ENCODE measurements at regions not wholly inside any gene's neighbourhood (a gene's known extent, or its start where the extent isn't known, plus 50 kb on each side); places are given as distances from the start of the nearest gene placed in this dataset.
"Not testable (repeated sequence)": the region's sequence is repeated elsewhere in the genome, so short reads cannot be mapped to it uniquely, and the experiment has no call there.

DNA sequence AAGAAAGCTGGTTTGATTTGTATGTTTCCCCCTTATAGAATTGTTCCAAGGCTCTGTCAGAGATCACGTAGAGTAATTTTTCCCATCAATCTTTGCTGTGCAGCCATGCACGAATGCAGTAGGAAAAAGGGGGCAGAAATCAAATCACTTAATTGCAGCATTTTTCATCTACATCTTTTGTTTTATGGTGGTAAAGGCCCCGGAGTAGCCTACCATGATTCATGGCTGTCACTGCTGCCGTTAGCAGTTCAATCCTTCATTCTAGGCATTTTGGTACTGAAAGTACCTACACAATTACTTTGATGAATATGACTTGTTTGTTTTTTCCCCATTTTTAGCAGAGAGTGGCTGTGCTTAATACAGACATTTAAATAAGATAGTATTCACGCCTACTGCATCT lies 631.9 kb upstream of the MMS22L start:
- DNase-seq (ENCODE audit: low spot score): no peak

DNA sequence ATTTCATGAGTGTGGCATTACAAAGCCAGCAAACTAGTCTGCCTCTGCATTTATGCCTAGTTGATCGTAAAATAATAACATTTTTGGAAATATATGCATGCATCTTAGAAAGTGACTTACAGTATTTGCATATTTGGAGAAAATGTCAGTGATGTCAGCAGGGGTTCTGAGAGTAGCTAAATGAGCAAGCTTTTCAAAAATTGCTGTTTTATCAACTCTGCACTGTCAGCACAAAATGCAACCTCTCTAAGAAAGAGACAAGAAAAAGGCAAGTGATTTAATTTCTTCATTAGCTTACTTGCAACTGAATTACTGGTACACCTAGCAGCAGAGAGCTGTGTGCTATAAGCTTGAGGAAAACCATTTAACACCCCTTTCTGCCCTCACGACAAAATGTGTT lies 632.5 kb upstream of the MMS22L start:
- no peak for DNase-seq (ENCODE audit: low spot score)

DNA sequence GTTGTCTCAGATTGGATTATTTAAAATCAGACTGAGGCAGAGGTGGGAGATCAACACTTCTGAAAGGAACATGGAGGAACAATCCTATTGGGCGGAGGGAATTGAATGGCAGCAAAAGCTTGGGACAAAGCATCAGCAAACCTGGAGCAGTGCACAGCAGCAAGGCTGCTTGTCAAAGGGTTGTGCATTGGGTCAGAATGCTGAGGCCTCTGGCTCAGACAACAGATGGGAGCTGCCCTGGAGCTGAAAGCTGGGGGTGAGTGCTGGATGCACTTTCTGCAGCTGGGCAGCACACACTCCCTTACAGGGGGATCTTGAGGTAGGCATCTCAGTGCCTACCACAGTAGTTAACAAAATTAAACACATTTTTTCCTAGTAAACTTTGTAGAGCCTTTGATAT lies 634.4 kb upstream of the MMS22L start:
- DNase-seq (ENCODE audit: low spot score): no peak

DNA sequence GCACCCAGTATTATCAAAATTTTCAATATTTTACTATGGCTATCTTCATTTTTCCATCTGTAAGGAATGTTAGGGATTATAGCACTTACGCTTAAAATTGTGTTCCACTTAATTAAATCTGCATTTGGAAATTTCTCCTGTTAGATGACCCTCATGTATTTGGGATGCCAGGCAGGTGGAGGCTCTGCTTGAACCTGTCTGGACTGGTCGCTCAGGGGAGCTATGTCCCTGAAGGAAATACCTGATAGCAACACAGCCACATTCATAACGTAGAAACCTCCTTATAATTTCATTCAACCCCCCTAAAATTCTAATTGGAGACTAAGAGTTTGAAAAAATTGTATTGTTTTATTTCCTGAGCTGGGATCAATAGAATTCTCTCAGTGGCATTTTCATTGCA lies 636.0 kb upstream of the MMS22L start:
- DNase-seq (ENCODE audit: low spot score): no peak

DNA sequence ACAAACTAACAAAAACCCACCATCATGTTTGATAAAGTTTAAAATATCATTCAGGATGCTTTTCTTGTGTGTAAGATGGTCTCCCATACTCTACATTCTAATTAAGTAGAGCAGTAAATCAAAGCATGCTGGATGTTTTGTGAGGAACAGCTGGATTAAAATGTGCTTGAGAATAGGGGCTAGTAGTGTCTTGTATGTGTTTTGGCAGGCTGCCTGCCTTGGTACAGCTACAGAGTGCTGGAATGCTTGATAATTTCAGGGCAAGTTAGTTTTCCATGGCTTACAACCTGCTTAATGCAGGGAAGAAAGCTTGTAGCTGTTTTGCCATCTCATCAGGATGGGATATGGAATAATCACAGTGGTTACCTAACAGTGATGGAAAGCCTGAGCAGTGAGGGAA lies 636.6 kb upstream of the MMS22L start:
- DNase-seq (ENCODE audit: low spot score): no peak

DNA sequence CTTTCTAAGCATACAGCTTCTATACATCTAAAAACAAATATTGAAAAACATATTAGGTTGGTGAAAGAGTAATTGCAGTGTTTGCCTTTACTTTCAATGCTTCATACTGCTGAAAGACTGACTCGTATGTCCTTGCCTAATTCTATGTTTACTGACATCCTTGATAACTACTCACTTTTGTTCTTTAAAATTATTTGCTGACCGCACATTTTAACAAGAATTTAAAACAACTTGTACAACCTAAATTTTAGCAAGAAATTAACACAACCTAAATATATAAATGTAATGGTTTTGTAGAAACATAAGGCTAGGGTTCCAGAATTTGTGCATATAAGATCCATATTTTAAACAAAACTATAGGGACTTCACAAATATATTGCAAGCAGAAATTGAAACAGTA lies 640.2 kb upstream of the MMS22L start:
- no peak for DNase-seq (ENCODE audit: low spot score)

DNA sequence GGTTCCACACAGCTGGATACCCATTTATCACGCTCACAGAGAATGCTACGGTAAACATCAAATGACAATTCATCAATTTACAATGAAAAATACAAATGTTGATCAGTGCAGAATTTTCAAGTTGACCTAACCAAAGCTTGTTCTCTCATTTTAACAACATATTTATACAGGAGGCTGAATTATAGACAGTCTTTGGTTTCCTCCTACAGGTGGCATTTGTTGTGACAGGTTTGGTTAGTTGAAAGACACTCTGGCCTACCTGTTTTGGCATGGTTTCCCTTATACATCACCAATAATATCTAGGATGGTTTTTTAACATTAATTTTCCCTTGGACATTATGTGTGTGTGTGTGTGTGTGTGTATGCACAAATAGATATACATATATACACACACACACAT lies 642.5 kb upstream of the MMS22L start:
- DNase-seq (ENCODE audit: low spot score): no peak

DNA sequence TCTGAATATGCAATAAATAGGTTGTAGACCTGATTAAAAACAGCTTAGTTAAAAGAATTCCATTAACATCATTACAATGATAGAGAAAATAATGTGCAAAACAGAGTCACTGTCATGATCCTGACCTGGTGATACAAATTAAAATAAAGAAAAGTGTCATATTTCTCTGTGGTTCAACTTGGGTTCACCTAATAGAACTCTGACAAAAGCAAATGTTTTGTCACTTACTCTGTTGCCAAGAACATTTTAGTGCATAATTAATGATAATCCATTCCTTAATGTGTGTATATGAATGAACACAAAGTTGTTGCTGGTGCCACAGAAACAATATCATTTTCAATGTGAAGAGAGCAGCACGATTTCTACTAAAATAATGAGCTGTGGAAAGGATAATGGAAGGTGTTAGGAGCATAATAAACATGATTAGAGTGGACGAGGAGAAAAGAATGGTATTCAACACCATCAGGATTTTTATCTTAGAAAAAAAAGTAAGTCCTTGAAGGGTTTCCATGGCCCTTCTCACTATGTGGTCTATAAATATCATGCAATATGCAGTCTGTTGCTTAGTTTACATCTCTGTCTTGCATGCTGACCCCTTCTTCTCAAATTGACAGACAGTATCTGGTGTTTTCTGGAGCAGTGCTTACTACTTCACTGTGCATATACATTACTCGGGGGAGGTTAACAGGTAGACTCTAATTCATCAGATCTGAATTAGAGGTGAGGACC lies 656.6 kb upstream of the MMS22L start:
- DNase-seq (ENCODE audit: low spot score): no peak

DNA sequence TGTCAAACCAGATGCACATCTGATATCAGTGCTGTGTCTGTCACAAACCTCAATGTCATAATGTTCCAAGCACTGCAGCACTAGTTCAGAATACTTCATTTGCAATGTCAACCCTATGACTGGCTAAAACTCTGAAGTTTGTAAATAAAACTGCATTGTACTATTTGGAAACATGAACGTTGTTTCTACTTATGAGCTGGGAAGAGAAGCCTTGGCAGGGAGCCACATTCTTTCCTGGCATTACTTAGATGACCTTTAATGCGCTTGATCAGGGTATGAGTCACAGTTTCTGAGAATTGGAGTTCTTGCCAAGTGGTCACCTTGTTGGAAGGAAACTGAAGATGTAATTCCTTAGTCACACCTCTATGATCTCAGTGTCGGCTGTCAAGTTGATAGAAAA lies 664.8 kb upstream of the MMS22L start:
- peak; percentile 93 for DNase-seq (ENCODE audit: low spot score)

DNA sequence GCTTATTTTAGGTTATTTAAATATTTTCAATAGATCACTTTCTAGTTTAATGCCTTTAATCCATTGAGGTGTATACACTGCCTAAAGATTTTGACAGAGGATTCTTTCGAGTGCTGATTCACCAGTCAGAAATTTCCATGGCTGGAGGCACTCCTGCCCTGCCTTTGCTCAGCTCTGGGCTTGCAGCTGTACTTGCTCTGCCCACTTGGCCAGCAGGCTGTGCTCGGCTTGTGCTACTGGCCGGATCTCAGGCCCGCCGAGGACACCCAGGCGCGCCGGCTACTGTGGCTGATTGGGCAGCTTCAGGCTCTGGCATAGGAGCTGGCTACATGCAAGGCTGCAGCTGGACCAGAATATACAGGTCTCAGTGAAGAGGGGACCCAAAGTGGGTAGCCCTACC lies 675.1 kb upstream of the MMS22L start:
- peak; percentile 67 for DNase-seq (ENCODE audit: low spot score)

DNA sequence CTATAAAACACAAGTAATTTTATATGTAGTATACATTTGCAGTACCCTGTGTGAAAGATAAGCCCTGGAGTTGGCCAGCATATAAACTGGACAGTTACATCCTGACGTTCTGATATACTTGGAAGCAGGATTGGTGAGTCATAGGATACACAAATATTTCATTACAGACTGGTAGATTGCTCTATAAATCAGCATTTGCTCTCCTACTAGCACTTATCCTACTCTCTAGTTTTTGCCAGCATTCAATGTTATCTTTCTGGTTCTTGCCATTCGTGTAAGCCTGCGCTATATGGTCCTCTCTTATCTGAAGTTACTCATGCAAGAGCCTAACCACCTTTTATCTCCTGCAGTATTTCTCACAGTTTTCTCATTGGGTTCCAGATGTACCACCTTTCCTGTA lies 680.2 kb upstream of the MMS22L start:
- DNase-seq (ENCODE audit: low spot score): peak; percentile 72

DNA sequence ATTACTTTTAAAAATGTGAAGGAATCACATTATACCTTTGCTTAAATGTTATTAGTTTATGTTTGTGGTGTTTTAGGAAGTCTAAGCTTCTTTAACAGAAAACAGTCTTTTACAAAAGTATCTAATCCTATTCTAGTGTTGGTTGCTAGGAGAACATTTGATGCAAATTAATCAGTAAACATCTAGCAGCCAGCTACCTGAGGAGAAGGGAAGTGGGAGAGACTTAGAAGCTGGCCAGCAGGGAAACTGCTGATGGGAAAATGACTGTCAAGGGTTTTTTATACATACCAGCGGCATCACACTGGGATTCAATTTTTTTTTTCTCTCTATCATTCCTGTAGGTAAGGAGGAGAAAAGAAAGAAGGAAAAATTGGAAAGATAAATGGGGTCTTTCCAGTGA lies 686.0 kb upstream of the MMS22L start:
- no peak for DNase-seq (ENCODE audit: low spot score)

DNA sequence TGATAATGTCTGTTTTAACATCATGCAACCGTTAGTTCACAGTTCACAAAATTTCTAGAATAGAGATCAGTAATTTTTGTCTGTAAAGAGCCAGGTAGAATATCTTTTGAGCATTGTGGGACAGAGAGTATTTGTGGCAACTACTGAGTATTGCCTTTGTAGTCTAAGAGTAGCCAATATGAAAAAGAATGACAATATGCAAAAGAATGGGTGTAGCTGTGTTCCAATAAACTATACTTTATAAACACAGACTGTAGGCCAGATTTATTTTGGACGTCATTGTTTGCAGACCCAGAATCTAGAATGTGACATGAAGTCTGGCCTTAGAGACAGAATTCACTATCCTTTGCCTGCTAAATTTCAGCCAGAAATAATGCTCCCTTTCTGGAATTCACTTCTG lies 694.1 kb upstream of the MMS22L start:
- DNase-seq (ENCODE audit: low spot score): no peak

DNA sequence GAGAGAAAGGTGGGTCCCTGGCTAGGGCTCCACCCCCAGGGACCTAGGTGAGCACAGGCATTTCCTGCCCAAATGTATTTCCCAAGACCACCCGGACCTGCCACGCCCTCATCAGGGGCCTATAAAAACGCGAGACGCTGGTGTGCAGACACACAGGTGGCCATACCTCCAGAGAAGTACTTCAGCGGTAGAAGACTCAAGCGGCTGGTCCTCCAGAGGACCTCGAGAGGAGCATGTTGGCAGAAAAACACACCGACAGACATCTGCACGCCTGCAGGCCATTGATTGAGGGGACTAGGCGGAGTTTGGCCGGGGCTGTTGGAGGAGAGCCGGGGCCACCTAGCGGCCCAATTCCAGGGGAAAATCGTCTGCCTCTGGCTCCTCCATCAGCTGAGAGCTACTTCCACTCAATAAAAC lies 695.8 kb upstream of the MMS22L start:
- peak; percentile 47 for DNase-seq (ENCODE audit: low spot score)

DNA sequence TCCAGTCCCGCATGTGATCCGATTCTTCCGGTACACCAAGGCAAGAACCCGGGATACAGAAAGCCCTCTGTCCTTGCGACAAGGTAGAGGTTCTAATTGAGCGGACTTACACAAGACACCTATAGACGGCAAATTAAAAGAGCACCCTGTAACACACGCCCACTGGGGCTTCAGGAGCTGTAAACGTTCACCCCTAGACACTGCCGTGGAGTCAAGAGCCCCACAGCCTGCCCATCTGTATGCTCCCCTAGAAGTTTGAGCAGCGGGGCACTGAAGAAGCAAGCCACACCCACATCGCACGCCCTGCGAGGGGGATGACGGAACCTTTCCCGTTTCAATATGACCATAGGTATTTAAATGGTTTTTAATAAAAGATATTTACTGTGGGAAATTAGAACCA lies 696.3 kb upstream of the MMS22L start:
- DNase-seq (ENCODE audit: low spot score): not testable (repeated sequence)

DNA sequence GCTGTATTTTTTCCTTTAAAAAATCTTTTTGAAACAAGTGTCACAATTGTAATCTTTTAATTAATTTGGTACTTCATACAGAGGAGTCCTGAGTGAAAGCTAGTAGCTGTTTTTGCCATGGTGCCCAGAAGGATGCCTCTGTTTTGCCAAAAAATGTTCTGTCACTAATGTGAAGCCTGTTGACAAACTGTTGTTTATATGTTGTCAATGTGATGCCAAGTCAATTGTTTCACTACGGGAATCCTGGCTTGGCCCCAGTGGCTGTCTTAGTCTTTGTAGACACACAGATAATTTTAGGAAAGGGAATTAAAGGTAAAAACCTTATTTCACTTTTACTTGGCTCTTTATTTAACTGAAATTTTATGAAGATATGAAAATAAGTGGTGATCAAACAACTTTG lies 706.4 kb upstream of the MMS22L start:
- no peak for DNase-seq (ENCODE audit: low spot score)

DNA sequence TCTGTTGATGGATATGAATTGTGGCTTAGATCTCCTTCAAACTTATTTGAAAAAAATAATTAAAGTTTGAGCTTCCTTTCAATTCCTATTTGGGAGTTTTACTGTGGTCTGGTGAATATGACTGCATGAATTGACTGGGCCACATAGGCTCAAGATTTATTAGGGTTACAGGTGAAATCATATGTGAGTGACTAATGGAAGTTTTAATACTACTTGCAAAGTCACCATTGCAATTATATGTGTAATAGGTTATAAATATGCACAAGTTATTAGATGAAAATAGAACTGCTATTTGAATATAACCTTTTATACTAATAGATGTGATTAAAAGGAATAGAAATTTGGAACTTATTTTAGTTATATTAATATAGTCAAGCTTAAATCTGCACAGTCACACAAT lies 712.1 kb upstream of the MMS22L start:
- no peak for DNase-seq (ENCODE audit: low spot score)

DNA sequence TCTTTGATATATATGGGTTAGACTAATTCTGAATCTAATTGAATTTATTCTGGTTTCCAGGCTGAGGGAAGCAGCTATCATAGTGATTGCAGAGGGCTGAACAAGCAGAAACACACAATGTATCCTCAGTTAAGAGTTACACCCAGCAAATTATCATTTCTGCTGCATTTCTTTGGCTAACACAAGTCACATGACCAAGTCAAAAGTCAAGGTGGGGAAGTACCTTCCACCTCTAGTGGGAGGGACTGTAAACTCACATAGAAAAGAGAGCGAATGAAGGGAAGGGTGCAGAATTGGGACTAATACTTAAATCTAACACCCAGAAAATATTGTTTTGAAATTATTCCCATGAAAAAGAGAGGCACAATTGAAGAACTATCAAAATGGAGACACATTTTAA lies 719.7 kb upstream of the MMS22L start:
- no peak for DNase-seq (ENCODE audit: low spot score)

DNA sequence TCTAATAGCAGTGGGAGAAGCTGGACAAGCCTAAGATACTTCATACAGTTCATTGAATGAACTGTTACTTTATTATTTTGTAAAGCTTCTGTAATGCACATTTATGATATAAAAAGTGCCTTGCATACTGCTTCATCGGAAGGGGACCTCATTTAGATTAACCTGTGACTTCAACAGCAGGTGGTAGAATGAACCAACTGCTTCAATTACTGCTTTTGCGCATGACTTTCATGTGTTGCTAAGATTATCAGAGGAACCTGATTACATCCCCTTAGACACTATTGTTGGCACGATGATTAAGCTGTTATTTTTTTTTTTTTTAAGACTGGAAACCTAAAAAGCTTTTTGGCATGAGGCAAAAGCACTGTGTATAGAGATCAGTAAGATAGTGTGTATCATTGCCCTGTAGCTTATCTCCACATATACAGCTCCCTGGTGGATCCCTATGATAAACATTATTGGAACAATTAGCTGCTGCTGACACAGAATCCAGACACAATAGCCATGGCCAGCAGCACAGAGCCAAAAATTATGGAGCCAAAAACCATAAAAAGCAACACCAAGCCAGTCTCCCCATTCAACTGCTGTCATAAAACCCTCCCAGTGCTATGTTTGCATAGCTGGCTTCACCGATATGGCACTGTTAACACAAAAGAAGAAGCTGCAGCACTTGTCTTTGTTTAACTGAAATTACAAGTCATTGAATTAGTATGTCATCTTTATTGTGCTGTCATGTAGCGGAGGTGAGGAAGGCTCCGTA lies 731.6 kb upstream of the MMS22L start:
- DNase-seq (ENCODE audit: low spot score): no peak

DNA sequence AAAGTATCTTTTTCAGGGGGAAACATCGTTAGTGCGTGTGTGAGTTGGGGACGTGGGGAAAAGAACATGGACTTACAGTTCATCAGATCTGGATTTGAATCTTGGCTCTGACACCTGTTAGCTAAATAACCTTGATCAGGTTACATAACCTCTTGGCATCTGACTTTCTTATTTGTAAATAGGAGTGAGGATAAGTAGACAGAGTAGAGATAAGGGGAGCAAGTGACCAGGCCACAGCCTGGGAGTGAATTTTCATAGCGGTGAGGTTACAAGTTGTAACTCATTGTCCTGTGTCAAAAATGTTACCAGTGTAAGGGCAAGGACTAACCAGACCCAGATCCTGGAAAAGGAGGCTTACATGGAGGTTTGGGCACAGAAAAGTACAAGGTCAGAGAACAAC lies 733.5 kb upstream of the MMS22L start:
- DNase-seq (ENCODE audit: low spot score): no peak

DNA sequence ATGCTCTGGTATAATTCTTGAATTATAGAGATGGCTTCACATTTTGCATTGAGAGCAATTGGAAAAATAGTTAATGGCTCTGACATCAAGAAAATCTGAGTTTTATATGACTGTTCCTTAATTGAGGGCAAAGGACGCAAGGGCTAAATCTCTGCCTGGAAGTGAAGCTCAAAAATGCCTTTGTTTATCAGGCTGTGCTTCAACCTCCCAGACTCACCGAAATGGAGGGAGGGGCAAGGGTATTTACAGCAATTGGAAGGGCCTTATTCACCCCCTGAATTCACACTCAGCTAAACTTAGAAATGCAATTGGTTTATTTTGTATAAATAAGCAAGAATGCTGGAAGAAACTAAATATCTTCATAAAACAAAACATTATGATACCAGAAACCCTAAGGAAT lies 737.2 kb upstream of the MMS22L start:
- no peak for DNase-seq (ENCODE audit: low spot score)

DNA sequence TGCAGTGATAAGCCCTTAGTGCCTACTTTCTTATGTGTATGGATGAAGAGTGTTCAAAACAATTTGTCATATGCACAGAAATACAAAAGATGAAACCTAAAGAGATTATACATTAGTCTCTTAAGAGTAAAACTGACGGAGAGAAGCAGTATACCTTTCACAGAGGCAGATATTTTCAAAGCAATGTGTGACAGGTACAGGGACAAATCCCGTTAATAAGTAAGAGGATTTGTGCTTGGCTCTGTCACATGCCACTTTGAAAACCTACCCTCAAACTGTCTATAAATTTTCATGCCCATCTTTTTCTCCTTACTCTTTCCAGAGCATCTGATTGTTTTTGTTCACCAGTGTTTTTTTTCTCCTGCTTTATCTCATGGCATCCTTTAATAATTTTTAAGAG lies 741.3 kb upstream of the MMS22L start:
- no peak for DNase-seq (ENCODE audit: low spot score)

DNA sequence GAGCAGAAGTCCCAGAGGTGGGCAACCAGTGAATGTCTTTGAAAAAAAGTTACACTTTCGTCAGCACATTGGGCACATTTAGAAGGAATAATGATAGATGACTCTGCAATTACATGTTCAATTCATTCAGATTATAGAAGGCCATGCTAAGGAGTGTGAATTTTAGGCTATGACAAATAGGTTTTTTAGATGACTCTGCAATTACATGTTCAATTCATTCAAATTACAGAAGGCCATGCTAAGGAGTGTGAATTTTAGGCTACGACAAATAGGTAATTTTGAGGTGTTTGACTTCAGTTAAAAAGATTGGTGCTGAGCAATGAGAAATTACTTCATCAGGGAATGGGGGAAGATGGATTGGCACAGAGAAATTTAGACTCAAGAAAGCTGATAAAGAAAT lies 744.9 kb upstream of the MMS22L start:
- DNase-seq (ENCODE audit: low spot score): no peak

DNA sequence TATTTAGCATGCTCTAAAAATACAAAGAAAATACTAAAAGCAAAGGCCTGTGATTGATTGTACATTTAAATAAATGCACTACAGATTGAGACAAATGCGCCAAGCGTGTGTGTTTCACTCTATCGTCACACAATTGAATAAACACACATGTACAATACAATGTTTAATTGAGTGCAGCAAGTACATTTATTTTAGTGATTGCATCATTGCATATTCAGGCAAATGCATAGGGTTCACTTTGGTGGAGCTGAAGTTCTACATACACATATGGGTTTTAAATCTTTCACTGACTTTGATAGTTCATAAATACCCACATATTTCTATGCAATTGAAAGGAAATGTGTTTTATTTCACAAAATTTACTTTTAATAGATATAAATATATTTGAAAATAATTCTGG lies 750.6 kb upstream of the MMS22L start:
- no peak for DNase-seq (ENCODE audit: low spot score)

Data from A172 (cell line).